ENCODE measurements at regions not wholly inside any gene's neighbourhood (a gene's known extent, or its start where the extent isn't known, plus 50 kb on each side); places are given as distances from the start of the nearest gene placed in this dataset.
A peak's percentile ranks its signal among the peaks of the same experiment; 100 is the strongest.

DNA sequence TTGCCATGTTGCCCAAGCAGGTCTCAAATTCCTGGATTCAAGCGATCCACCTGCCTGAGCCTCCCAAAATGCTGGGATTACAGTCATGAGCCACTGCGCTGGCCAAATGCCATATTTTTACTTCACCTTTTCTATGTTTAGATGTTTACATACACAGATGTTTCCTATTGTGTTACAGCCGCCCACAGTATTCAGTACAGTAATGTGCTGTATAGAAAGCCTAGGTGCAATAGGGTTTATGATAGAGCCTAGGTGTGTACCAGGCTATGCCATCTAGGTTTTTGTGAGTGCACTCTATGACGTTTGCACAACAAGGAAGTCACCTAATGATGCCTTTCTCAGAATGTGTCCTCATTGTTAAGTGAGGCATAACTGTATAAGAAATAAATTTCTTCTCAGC, 153.4 kb downstream of the CHRM3 start:
- DNase-seq, result no peak

DNA sequence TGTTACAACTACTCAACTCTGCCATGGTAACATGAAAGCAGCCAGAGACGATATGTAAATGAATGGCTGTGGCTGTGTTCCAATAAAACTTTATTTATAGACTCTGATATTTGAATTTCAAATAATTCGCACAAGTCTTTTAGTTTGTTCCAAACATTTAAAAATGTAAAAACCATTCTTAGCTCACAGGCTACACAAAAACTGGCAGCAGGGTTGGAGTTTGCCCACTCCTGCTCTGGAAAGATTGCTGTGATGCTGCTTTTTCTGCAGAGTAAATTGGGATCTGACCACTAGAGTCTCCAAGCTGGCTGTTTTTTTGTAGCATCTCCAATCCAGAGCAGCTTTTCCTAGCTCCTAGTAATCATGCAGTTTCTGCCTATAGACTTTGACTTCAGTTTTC, 157.5 kb downstream of the CHRM3 start:
- no peak for DNase-seq

DNA sequence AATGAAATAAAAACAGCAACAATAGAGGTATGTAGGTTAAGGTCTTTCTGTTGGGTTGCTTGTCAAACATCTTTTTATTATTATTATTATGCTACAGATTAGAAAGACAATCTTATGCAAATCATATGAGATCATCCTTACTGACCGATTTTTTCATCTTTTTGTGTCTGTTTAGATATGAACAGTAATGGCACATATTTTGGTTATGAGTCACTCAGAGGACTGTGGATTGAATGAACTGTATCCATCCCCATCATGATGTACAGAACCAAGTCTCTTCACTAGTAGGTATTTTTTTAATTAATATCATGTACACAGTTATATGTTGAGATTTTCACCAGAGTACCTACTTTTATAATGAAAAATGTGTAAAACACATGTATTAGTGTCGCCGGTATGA, 159.1 kb downstream of the CHRM3 start:
- DNase-seq, result peak; percentile 1

DNA sequence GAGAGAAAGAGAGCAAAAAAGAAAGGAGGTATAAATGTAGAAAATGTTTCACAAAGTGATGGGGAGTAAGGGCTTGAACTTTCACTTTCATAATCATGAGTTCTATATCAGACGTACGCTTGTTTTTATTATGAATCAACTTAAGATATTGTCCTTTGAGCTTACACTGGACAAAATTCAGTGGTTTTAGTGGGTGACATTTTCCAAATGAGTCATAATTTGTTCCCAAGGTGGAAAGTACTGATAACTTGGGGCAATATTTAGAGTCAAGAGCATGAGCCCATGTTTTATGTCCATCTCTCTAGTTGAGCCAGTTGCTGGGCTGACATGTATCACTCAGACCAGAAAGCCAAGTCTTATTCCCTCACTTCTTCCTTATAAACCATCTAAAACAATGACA, 161.6 kb downstream of the CHRM3 start:
- DNase-seq, result no peak

DNA sequence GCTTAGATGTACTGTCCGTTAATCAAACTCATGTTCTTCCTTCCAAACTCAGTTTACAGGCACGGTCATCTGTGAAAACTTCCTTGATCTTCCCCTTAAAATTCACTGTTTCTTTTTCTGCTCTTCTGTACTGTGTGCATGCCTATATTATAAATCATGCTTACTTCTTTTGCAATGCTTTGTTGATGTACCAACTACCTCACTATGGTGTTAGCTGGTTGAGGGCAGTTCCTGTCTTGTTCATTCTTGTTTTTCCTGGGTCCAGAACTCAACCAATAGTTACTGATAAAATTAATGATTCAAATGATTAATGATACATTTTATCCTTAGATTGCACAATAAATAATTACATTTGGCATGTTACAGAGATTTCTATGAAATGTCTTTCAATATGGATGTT, 163.8 kb downstream of the CHRM3 start:
- DNase-seq, result no peak

DNA sequence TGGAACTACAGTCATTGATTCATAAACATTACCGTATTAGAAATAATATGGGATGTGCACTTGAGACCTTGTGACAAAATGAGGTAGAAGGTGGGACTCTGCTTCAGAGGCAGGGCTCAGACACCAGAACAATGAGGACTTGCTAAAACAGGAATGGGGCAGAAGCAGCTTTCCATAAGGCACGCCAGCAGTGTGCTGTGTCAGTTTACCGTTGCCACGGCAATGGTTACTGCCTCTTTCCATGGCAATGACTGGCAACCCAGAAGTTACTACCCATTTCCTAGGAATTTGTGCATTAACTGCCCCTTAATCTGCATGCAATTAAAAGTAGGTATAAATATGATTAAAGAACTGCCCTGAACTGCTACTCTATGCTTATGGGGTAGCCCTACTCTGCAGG, 169.0 kb downstream of the CHRM3 start:
- DNase-seq, result no peak

DNA sequence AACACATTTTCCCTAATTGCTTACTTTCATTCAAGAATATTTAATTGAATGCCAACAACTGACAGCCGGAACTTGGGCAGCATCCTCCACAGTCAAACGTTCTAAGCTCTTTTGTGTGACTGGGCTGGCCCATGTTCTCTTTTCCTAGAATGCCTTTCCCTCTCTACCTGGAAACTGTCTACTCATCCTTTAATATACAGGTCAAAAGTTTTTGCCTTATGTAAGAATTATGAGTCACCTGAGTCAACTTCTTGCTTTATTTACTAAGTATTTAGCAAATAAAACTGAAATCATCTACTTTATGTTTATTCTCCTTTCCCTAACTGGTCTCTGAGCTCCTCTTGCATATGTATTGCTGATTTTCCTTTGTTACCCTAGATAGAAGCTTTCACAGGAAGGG, 172.2 kb downstream of the CHRM3 start:
- DNase-seq, result no peak

DNA sequence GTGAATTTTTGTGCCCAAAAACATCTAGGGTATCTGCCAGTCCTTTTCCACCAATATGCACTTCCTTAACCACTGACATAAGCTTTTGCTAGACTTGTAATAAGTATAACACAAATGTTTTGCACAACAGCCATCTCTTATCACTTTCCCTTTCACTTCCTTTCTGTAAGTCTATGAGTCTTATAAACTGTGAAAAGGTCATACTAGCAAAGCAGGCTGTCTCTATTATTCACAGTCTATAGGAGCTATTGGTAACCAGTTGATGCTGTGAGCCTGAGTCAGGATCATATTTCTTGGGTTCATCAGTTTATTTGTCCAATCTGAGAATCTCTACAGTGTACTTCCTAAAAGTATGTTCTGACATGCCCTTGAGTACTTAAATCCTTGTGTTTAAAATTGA, 172.6 kb downstream of the CHRM3 start:
- DNase-seq, result no peak

DNA sequence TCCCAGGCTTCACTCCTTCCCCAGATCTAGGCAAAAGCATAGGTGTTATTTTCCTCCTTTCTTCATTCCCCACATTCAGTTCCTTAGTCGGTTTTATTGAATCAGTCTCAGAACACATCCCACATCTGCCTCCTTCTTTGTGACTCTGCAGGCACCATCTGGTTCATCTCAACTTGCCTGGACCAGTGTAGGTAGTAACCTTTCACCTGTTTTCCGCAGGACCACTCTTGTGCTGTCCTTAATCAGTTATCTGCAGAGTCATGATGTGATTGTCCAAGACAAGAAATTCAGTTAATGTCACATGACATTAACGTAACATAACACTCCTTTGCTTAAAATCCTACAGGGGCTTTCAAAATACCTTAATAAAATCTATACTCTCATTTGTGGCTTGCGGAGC, 174.6 kb downstream of the CHRM3 start:
- no peak for DNase-seq

DNA sequence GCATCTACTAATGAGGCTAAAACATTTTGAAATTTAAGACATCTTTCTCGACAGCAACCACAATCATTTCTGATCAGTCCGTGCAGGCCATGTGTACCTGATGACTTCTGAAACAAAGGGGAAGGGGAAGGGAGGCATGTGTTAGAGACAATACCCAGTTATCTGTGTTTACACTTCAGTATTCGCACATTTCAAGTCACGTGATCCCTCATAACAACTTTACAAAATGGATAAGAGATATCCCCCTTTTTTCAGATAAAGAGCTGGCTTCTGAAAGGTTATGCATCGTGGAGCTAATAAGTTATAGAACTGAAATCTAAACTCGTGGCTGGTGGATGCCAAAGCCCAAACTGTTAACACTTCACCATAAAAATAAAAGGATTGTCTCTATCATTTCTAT, 175.7 kb downstream of the CHRM3 start:
- DNase-seq, result no peak

DNA sequence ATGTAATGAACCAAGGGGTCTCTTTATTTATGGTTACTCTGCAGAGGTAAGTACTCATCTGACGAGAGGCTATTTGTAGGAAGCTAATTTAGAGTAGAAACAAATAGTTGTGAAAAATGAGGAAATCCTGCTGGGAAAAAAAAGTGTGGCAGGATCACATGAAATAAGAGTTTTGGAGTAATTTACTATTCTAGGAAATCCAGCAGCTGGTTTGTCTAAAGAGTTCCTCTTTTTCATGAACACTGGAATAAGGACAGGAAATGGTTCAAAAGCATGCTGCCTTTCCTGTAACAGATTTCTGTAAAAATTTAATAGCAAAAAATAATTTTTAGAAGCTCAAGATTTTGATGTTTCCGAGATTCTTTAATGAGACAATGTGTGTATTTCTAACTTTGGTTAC, 177.3 kb downstream of the CHRM3 start:
- DNase-seq, result no peak

DNA sequence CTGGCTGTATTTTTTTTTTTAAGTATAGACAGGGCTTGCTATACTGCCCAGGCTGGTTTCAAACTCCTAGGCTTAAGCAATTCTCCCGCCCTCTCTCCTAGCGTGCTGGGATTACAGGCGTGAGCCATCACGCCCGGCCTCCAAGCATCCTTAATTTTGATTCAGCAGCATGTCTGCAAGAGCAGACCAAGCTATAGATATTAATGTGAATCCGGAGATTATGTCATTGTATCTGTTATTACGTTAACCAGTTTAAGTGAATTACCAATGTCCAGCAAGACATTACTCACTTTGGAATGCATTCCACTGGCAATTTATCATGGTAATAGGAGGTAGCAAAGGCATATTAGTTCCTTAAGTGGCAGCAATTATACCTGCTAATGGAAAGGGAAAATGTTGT, 179.7 kb downstream of the CHRM3 start:
- no peak for DNase-seq

DNA sequence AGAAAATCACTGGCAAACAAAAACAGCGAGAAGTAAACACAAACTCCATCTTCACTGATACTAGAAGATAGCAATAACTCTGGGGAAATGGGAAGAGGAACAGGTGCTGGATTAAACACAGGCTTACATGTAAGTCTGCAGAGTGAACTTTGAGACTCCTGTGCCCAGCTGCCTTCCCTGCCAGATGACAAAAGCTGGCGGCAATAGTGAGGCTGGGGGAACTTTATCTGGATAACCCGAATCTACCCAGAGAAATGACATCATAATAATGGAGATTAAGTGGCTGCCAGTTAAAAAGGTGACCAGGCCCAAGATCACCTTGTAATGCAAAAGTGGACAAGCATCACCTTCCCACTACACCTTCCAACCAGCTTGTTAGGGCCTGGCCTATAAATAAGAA, 184.5 kb downstream of the CHRM3 start:
- no peak for DNase-seq

DNA sequence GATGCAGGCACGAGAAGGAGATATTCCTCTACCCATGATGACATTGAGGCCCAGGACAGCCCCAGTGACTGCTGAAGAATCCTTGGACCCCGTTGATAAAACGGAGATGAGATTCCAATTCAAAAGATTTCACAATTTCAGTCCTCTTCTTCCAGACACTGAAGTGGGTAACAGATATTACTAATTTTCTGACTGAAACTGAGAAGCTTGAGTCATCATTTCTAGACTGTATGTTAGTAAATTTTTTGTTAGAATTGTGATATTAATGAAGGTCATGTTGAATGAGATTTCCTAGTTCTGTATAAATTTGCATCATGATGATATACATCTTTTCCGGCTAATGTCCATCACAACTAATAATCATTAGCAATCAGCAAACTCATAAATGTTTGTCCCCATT, 185.8 kb downstream of the CHRM3 start:
- DNase-seq, result no peak

DNA sequence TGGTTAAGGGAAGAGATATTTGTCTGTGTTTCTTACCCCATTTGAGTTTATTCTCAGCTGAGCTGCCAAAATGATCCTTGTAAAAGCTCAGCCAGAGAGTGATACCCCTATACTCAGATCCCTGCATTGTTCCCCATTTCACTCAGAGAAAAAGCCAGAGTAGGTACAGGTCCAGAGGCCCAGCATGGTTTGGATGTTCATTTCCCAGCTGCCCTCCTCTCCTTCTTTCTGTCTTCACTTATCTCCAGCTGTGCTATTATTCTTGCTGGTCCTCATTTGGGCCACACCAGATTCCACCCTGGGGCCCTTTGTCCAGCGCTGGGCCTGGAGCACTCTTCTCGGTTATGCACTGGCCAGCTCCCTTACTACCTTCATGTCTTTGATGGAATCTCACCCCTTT, 187.7 kb downstream of the CHRM3 start:
- DNase-seq, result no peak

DNA sequence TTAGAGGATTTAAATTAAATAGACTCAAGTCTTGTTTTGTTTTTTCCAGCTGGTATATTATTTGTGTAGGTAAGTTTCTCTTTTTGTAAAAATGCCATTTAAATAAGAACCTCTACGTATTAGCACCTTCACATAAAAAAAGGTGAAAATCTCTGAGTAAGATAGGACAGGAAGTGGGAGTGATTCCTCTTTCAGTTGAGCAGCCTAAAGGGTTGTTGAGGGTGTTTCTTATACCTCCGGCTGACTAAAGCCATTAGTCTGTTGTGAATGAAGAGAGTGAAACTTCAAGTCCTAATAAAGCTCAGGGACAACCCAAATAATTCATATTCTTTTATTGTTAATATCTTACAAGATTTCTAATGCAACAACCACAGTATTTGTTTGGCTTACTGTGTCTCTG, 188.7 kb downstream of the CHRM3 start:
- DNase-seq, result no peak

DNA sequence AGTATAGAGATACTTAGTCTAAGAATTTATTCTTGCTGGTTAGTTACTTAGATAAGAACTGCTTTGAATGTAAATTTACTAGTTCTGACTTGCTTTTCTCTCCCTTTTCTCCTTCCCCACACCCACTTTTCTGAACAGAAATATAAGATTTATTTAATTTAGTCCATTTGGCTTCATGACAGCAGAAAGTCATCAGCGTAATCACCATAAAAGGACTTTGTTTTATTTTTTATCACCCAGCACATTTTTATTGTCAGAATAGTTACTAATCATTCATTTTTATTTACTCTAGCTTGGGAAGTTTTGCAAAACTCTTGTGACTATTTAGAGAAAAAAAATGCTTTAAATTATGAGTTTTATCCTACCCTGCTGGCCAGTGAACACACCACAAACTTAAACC, 197.2 kb downstream of the CHRM3 start:
- no peak for DNase-seq

DNA sequence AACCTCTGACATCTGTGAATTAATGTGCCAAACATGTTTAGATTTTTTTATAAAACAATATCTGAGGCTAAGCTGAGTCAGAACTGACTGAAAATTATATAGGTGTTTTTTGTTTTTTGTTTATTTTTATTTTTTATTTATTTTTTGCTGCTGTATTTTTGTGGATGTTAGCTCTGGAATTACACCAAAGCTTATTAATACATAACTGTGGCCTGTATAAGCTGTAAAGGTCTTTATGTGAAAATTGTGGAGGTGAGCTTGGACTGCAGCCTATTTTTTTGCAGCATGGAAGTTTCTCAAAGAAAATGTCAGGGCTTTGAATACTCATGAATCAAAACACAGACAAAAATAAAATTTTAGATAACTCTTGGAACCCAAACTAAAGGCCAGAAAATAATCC, 199.8 kb downstream of the CHRM3 start:
- no peak for DNase-seq

DNA sequence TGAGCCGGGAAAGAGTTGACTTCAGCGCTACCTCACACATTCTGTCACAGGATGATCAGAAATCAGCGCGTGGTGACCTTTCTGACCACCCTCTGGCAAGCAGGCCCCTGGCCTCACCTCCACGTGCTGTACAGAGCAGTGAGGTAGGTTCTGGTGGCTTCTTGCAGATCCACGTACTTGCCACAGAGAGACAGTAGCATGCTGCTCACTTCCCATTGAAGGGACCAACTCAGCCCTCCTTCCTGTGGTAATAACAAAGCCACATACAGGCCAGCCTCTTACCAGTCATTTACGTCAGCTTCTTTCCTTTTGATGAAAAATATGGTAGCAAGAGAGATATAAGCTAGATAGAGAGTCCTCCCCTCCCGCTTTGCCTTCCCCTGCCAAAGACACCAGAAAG, 200.7 kb downstream of the CHRM3 start:
- no peak for DNase-seq

DNA sequence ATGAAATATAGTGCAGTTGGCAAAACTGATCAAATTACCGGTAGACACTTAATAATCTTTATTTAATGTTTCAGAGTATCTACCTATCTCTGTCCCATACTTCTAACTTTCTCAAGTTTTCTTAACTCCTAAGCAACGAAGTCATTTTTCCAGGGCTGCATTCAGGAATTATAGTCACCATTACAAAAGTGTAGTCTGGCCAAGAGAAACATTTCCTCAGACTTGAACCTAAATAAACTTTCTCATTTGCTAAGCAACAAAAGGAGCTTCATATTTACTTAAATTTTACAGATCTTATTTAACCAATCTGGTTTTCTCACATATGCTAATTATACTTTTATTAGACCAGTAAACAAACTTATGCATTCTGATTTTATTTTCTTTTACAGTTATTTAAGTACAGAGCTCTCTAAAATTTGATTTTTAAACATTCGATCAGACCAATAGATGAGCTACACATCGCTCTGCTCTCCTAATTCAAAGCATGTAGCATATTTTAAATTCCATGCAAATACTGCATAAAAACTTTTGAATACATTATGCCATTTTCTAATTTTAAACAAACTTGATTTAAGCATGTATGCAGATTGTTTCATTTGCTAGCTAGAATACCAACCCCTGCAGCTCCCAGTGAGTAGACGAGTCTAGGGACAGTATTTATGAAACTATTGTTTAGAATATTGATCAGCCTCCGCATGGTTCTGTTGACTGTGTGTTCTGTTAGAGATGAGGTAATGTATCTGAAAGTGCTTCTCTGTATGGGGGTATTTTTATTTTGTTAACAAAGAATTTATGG, 201.4 kb downstream of the CHRM3 start:
- DNase-seq, result no peak

DNA sequence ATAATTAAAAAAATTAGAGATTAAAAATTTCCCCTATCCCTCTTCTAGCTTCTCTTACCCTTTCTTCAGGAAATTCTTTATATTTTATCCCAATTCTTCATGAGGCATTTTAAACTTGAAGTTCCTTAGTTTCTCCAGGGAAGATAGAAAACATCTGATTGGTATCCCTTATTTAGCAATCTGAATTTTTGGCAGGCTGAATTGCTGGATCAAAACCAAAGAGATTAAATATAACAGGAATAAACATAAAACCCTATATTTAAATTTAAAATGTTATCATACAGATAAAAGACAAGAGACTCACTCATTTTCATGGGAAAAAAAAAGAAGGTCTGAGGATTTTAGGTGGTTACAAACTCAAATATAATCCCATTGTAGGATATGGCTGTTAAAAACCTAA, 204.2 kb downstream of the CHRM3 start:
- no peak for DNase-seq

DNA sequence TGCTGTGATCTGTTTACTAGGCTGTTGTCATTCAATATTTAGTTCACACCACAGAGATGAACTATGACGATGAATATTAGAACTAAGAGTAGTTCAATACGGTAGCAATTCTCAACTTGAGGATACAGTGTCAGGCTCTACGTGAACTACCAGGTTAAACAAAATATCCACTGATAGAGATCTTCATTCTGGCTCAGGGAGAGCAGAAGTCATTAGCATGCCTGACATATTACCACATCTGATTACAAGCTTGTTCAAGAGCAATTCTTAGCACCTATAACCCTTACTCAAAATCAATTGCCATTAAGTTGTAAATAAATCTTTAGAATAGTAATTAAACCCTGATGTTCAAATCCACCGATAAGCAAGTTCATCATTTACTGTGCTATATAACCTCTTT, 207.2 kb downstream of the CHRM3 start:
- DNase-seq, result no peak

DNA sequence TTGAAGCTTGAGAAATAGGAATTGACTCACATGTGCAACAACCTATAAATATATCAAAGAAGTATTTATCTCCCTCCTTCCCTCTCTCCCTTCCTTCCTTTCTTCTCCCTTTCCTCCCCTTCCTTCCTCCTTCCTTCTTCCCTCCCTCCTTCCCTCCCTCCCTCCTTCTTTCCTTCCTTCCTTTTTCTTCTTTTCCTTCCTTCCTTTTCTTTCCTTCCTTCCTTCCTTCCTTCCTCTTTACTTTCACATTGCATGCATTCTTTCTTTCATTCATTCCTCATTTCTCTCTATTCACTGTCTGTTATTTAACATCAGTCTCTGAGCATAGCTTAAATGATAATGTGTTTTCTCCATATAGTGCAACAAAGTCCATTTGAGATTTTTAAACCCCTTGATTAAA, 214.2 kb downstream of the CHRM3 start:
- no peak for DNase-seq

DNA sequence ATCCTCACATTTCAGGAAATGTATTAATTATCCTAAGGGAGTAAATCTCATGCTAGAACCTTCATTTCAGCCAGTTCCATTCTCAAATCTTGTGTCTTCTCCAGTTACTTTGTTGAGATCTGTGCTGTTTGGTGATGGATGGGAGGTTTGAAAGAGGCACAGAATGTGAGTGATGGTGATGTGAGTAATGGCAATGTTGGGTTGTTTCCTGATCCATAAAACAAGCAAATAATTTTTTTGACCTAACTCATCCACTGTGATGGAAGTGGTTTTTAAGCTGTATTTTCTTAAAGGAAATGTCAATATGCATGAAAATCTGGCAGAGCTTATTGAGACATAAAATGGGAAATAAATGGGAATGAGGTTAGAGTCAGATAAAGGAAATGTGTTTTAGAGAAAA, 214.7 kb downstream of the CHRM3 start:
- DNase-seq, result no peak

DNA sequence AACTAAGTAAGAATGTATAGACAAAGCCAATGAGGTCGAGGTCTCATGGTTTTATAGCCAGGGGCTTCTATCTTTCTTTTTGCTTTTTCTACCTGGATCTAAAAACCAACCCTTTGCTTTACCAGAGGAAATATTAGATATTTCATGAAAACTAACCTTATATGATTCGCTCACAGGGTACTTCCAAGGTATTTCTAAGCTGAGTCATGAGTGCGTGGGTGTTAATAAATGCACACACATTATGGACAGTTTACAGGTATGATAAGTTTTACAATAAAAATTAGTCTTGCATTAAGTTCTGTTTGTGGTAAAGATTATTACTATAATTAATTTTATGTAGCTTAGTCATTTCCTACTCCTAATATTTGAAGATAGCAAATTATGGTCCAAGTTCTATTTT, 217.2 kb downstream of the CHRM3 start:
- no peak for DNase-seq

Measured in fibroblast of skin of right quadriceps (primary cell).